ENCODE measurements at regions not wholly inside any gene's neighbourhood (a gene's known extent, or its start where the extent isn't known, plus 50 kb on each side); places are given as distances from the start of the nearest gene placed in this dataset.

DNA sequence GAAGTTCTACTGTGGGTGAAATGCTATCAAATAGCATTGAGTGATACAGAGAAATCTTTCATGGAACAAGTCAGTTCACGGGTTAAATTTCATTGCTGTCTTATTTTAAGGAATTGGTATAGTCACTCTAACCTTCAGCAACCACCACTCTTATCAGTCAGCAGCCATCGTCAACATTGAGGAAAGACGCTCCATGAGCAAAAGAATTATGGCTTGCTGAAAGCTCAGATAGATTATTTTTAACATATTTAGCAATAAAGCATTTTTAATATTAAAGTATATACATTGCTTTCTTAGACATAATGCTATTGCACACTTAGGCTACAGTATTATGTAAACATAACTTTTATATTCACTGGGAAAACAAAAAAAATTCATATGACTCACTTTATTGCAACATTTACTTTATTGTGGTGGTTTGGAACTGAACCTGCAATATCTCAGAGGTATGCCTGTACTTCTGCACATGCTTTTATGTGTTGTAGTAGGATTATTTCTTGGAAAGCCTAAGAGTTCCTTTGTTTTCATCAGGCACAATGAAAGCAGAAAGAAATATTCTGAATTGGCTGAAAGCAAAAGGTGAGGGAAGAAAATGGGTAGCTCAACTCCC is 586.7 kb downstream of the GBA3 start:
- intact Hi-C loops (cut with DNase I): no loop called here
- Histone ChIP-seq H3K9me3 (ENCODE audit: control insufficient read depth in 2 of 3, insufficient read depth in 1 of 3, low read length in 3 of 3) (no peaks in the 10 kb centered on the region), H3K9ac (ENCODE audit: low read length in 3 of 3) (no peak overlapping the region), H3K27me3 (ENCODE audit: control insufficient read depth, insufficient read depth, low read length) (no peaks in the 10 kb centered on the region), H3K4me1 (ENCODE audit: control insufficient read depth in 2 of 3, insufficient read depth in 2 of 3, low read depth in 1 of 3, low read length in 3 of 3) (no peaks in the 10 kb centered on the region), H3K4me3 (ENCODE audit: low read length in 3 of 3) (no peak overlapping the region), H3K27ac (ENCODE audit: low read depth in 2 of 2, low read length in 2 of 2) (no peak overlapping the region), H3K36me3 (ENCODE audit: control insufficient read depth in 2 of 3, insufficient read depth in 3 of 3, low read length in 3 of 3) (no peaks in the 10 kb centered on the region)
- no peak for TF ChIP-seq CTCF (IDR thresholded peaks at IDR 0.05; ENCODE audit: borderline replicate concordance, extremely low read depth, insufficient read depth)
- FAIRE-seq (no peak), DNase-seq (no peak)

GRCh38 chr4:23278845-23279244 is 586.1 kb downstream of the GBA3 start:
- H3K4me1 ChIP-seq (ENCODE audit: control insufficient read depth in 2 of 3, insufficient read depth in 2 of 3, low read depth in 1 of 3, low read length in 3 of 3): no peaks in the 10 kb centered on the region
- no peak overlapping the region for H3K9ac ChIP-seq (ENCODE audit: low read length in 3 of 3)
- intact Hi-C loops (cut with DNase I): no loop called here
- DNase-seq (no peak), FAIRE-seq (no peak)
- no peak for TF ChIP-seq CTCF (IDR thresholded peaks at IDR 0.05; ENCODE audit: borderline replicate concordance, extremely low read depth, insufficient read depth)
- H3K36me3 ChIP-seq (ENCODE audit: control insufficient read depth in 2 of 3, insufficient read depth in 3 of 3, low read length in 3 of 3): no peaks in the 10 kb centered on the region
- H3K9me3 ChIP-seq (ENCODE audit: control insufficient read depth in 2 of 3, insufficient read depth in 1 of 3, low read length in 3 of 3): no peaks in the 10 kb centered on the region
- no peak overlapping the region for H3K27ac ChIP-seq (ENCODE audit: low read depth in 2 of 2, low read length in 2 of 2)
- H3K27me3 ChIP-seq (ENCODE audit: control insufficient read depth, insufficient read depth, low read length): no peaks in the 10 kb centered on the region
- no peak overlapping the region for H3K4me3 ChIP-seq (ENCODE audit: low read length in 3 of 3)

- no peak overlapping the region for H3K9ac ChIP-seq (ENCODE audit: low read length in 3 of 3)
- FAIRE-seq (no peak), DNase-seq (no peak)
- no peaks in the 10 kb centered on the region for H3K27me3 ChIP-seq (ENCODE audit: control insufficient read depth, insufficient read depth, low read length)
- no peak overlapping the region for H3K27ac ChIP-seq (ENCODE audit: low read depth in 2 of 2, low read length in 2 of 2)
- no peaks in the 10 kb centered on the region for H3K9me3 ChIP-seq (ENCODE audit: control insufficient read depth in 2 of 3, insufficient read depth in 1 of 3, low read length in 3 of 3)
- H3K36me3 ChIP-seq (ENCODE audit: control insufficient read depth in 2 of 3, insufficient read depth in 3 of 3, low read length in 3 of 3): no peaks in the 10 kb centered on the region
- intact Hi-C loops (cut with DNase I): no loop called here
- no peak for TF ChIP-seq CTCF (IDR thresholded peaks at IDR 0.05; ENCODE audit: borderline replicate concordance, extremely low read depth, insufficient read depth)
- no peaks in the 10 kb centered on the region for H3K4me1 ChIP-seq (ENCODE audit: control insufficient read depth in 2 of 3, insufficient read depth in 2 of 3, low read depth in 1 of 3, low read length in 3 of 3)
- H3K4me3 ChIP-seq (ENCODE audit: low read length in 3 of 3): no peak overlapping the region
These were observed 583.3 kb downstream of the GBA3 start for GRCh38 chr4:23276076-23276475.

GRCh38 chr4:23269566-23269965 is 576.8 kb downstream of the GBA3 start:
- Histone ChIP-seq H3K9me3 (ENCODE audit: control insufficient read depth in 2 of 3, insufficient read depth in 1 of 3, low read length in 3 of 3) (no peaks in the 10 kb centered on the region), H3K4me1 (ENCODE audit: control insufficient read depth in 2 of 3, insufficient read depth in 2 of 3, low read depth in 1 of 3, low read length in 3 of 3) (no peaks in the 10 kb centered on the region), H3K4me3 (ENCODE audit: low read length in 3 of 3) (no peak overlapping the region), H3K27me3 (ENCODE audit: control insufficient read depth, insufficient read depth, low read length) (no peaks in the 10 kb centered on the region), H3K36me3 (ENCODE audit: control insufficient read depth in 2 of 3, insufficient read depth in 3 of 3, low read length in 3 of 3) (no peaks in the 10 kb centered on the region), H3K9ac (ENCODE audit: low read length in 3 of 3) (no peak overlapping the region), H3K27ac (ENCODE audit: low read depth in 2 of 2, low read length in 2 of 2) (no peak overlapping the region)
- no peak for TF ChIP-seq CTCF (IDR thresholded peaks at IDR 0.05; ENCODE audit: borderline replicate concordance, extremely low read depth, insufficient read depth)
- DNase-seq (no peak), FAIRE-seq (no peak)
- intact Hi-C loops (cut with DNase I): no loop called here
